Activated naive CD4-positive, alpha-beta T cell treated with anti-CD3 and anti-CD28 coated beads, Interleukin-2, amount 50 U/mL, for 16 hours (primary cell): ENCODE measurements at regions not wholly inside any gene's neighbourhood (a gene's known extent, or its start where the extent isn't known, plus 50 kb on each side); places are given as distances from the start of the nearest gene placed in this dataset.
"Not testable (repeated sequence)": the region's sequence is repeated elsewhere in the genome, so short reads cannot be mapped to it uniquely, and the experiment has no call there.

Source experiments
- DNase-seq: peaks from one replicate; pipeline ENCODE4 v3.0.0-alpha.2; 2020

- no peak for DNase-seq
These were observed 841.0 kb upstream of the PIK3C3 start for GRCh38 chr18:41113885-41114482.

GRCh38 chr18:41099451-41099850, 855.6 kb upstream of the PIK3C3 start:
- no peak for DNase-seq

GRCh38 chr18:41096504-41096903, 858.5 kb upstream of the PIK3C3 start:
- no peak for DNase-seq

- no peak for DNase-seq
These were observed 878.0 kb upstream of the PIK3C3 start for GRCh38 chr18:41077076-41077475.

- no peak for DNase-seq
These were observed 879.8 kb upstream of the PIK3C3 start for GRCh38 chr18:41075212-41075611.

- no peak for DNase-seq
These were observed 881.6 kb upstream of the PIK3C3 start for GRCh38 chr18:41073372-41073954.

- no peak for DNase-seq
These were observed 882.1 kb upstream of the PIK3C3 start for GRCh38 chr18:41072946-41073345.

GRCh38 chr18:41071826-41072225, 883.2 kb upstream of the PIK3C3 start:
- DNase-seq = no peak

- DNase-seq = no peak
These were observed 885.9 kb upstream of the PIK3C3 start for GRCh38 chr18:41069167-41069566.

- DNase-seq = no peak
These were observed 890.1 kb upstream of the PIK3C3 start for GRCh38 chr18:41064916-41065315.

- no peak for DNase-seq
These were observed 894.1 kb upstream of the PIK3C3 start for GRCh38 chr18:41060967-41061366.

GRCh38 chr18:41059126-41059415, 896.0 kb upstream of the PIK3C3 start:
- DNase-seq = no peak

GRCh38 chr18:41058351-41059125, 896.5 kb upstream of the PIK3C3 start:
- DNase-seq = no peak

- no peak for DNase-seq
These were observed 902.4 kb upstream of the PIK3C3 start for GRCh38 chr18:41052625-41053024.

GRCh38 chr18:41046250-41046649, 908.8 kb upstream of the PIK3C3 start:
- DNase-seq = not testable (repeated sequence)

GRCh38 chr18:41043876-41044275, 911.2 kb upstream of the PIK3C3 start:
- no peak for DNase-seq

GRCh38 chr18:41042866-41043265, 912.2 kb upstream of the PIK3C3 start:
- no peak for DNase-seq

GRCh38 chr18:41038071-41038470, 917.0 kb upstream of the PIK3C3 start:
- DNase-seq = no peak

- no peak for DNase-seq
These were observed 918.7 kb upstream of the PIK3C3 start for GRCh38 chr18:41036346-41036745.

GRCh38 chr18:41034413-41034812, 920.6 kb upstream of the PIK3C3 start:
- DNase-seq = no peak

- no peak for DNase-seq
These were observed 929.4 kb upstream of the PIK3C3 start for GRCh38 chr18:41025666-41026065.

- DNase-seq = no peak
These were observed 930.2 kb upstream of the PIK3C3 start for GRCh38 chr18:41024792-41025191.

- no peak for DNase-seq
These were observed 932.5 kb upstream of the PIK3C3 start for GRCh38 chr18:41022484-41022883.

- no peak for DNase-seq
These were observed 933.9 kb upstream of the PIK3C3 start for GRCh38 chr18:41021089-41021488.

- DNase-seq = no peak
These were observed 942.8 kb upstream of the PIK3C3 start for GRCh38 chr18:41012194-41012593.
